GDM1 (cell line): ENCODE measurements at regions not wholly inside any gene's neighbourhood (a gene's known extent, or its start where the extent isn't known, plus 50 kb on each side); places are given as distances from the start of the nearest gene placed in this dataset.
"Not testable (repeated sequence)": the region's sequence is repeated elsewhere in the genome, so short reads cannot be mapped to it uniquely, and the experiment has no call there.

Experiments used
- DNase-seq: peaks from one replicate; lab custom pipeline; 2025; lab: John Stamatoyannopoulos, UW

DNA sequence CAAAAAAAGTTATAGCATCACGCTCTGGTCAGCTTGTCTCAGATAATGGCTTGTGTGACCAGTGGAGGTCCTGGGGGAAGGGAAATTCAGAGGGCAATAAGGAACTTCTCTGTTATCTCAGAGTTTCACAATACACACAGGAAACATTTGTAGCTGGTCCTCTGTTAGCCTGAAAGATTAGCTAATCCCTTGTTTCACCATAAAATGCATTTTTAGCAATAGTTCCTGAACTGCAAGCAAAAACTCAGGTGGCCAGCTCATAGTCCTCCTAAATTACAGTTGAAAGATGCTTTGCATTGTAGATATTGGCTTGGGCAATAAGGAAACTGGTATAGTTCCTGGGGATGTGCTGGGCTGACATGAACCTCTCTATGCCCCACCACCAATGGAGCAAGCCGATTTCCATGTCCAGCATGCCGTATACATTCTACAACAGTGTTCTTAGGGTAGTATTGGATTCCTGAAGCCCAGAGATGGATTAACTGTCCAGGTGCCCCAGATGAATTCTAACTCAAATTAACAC, 141.5 kb upstream of the TBL1XR1 start:
- peak; percentile 54 for DNase-seq

DNA sequence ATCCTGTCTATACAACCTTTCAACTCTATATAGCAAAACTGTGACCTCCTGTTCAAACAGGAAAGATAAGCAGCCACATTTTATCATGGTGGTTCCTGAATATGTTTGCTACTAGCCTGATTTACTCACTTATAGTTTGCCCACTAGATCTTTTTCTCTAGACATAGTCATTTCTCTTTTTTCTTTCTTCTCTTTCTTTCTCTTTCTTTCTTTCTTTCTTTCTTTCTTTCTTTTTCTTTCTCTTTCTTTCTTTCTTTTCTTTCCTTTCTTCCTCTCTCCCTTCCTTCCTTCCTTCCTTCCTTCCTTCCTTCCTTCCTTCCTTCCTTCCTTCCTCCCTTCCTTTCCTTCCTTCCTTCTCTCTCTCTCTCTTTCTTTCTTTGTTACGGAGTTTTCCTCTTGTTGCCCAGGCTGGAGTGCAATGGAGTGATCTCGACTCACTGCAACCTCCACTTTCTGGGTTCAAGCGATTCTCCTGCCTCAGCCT, 142.0 kb upstream of the TBL1XR1 start:
- peak; percentile 54 for DNase-seq

DNA sequence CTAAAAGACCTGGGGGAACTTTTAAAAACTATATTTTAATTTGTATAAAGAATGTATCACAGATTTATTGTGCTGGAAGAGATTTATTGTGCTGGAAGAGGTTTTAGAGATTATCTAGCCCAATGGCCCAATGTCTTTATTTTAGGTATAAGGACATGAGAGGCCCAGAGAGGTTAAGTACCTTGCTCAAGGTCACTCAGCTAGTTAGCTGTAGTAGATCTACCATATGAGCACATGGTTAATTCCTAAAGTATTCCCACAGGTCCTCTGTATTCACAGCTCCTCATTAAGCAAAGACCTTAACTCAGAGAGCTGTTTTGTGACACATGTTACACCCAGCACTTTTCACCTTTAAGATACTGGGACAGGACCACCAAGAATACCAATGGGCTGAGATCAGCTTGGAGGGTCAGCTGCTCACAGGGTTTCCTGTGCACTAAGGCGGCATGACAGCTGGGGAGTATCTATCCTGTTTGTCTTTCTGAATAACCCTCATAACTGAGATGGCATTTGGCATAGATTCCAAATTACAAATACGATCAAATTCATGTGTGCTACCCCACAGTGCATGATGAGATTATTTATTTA, 143.1 kb upstream of the TBL1XR1 start:
- no peak for DNase-seq

GRCh38 chr3:177341736-177342419, 144.6 kb upstream of the TBL1XR1 start:
- no peak for DNase-seq

DNA sequence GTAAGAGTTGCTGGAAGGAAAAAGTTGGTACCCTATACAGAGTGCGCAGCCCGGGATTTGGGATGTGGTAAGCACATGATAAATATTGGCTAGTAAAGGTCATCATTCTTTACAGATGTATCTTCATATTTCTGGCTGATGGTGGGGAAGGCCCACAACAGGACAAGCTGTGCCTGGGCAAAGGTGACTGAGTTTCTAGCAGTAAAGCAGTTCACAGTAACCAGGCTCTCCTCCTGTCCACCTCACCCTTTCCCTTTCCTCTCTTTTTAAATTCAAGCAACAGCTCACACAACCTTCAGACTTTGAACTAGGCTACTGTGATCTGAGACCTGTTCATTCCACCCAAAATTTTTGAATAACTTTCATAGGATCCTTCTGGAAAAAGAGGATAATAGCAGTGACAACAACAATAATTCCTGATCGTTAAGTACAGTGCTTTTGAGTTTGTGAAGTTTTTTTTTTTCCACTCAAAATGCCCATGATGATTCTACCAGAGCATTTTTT, 145.9 kb upstream of the TBL1XR1 start:
- no peak for DNase-seq

- peak; percentile 72 for DNase-seq
Observed at GRCh38 chr3:177345049-177345972, 148.0 kb upstream of the TBL1XR1 start.

- no peak for DNase-seq
Observed at GRCh38 chr3:177345973-177346503, 148.8 kb upstream of the TBL1XR1 start.

- DNase-seq, result no peak
Observed at GRCh38 chr3:177346878-177347277, 149.6 kb upstream of the TBL1XR1 start.

DNA sequence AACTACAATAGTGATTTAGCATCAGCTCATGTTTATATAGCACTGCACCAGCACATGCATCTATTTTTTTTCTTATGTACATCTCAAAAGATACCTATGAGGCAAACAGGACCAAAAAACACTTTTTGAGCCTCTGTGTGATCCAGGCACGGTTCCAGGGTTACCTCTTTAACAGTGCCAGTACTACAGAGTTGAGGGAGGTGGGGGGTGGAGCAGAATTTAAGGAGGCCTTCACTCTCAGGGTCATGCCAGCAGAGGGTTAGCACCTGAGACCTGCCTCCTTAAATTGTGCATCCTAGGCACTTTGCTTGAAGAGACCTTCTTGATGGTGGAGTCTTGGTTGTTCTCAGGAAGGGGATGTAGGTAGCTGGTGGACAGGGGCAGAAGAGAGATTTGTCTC, 150.3 kb upstream of the TBL1XR1 start:
- DNase-seq, result no peak

- no peak for DNase-seq
Observed at GRCh38 chr3:177348974-177349373, 151.7 kb upstream of the TBL1XR1 start.

GRCh38 chr3:177349384-177349783, 152.1 kb upstream of the TBL1XR1 start:
- DNase-seq, result no peak

- no peak for DNase-seq
Observed at GRCh38 chr3:177350121-177350520, 152.8 kb upstream of the TBL1XR1 start.

DNA sequence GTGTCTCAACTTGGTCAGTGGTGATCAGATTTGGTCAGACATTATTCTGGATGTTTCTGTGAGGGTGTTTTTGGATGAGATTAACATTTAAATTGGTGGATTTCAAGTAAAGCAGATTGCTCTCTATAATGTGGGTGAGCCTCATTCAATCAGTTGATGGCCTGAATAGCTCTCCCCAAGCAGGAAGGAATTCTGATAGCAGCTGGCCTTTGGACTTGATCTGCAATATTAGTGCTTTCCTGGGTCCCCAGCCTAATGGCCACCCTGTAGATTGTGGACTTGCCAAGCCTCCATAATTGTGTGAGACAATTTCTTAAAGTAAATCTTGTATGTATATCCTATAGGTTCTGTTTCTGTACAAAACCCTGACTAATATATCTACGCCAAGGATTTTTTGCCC, 153.9 kb upstream of the TBL1XR1 start:
- no peak for DNase-seq

GRCh38 chr3:177351757-177352158, 154.5 kb upstream of the TBL1XR1 start:
- no peak for DNase-seq

DNA sequence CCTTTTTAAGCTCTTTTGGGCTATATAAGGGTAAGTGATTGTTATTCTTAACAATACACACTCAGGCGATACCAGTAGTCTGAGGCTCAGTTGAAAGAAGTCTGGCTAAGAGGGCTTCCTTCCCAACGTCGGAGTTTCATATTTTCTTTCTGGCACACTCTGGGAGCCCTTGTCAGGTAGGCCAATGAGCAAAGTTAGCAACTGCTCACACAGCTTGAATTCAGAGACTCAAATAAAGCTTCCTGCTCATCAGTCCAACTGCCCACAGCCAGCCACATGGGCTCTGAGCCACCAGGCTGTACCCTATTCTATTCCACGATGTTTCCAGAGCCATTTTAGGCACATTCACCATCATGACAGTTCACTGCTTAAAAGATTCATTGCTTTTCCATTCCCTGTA, 155.1 kb upstream of the TBL1XR1 start:
- no peak for DNase-seq

- peak; percentile 21 for DNase-seq
Observed at GRCh38 chr3:177353140-177353539, 155.9 kb upstream of the TBL1XR1 start.

DNA sequence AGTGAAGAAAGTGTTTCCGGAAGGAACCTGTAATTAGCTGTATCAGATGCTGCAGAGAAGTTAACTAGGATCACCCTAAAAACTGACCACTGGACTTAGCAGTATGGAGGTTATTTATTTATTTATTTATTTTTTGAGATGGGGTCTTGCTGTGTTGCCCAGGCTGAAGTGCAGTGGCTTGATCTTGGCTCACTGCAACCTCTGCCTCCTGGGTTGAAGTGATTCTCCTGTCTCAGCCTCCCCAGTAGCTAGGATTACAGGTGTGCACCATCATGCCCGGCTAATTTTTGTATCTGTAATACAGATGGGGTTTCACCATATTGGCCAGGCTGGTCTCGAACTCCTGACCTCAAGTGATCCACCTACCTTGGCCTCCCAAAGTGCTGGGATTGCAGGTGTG, 156.6 kb upstream of the TBL1XR1 start:
- DNase-seq, result not testable (repeated sequence)

GRCh38 chr3:177354466-177354865, 157.2 kb upstream of the TBL1XR1 start:
- no peak for DNase-seq

- DNase-seq, result no peak
Observed at GRCh38 chr3:177356113-177356512, 158.8 kb upstream of the TBL1XR1 start.

DNA sequence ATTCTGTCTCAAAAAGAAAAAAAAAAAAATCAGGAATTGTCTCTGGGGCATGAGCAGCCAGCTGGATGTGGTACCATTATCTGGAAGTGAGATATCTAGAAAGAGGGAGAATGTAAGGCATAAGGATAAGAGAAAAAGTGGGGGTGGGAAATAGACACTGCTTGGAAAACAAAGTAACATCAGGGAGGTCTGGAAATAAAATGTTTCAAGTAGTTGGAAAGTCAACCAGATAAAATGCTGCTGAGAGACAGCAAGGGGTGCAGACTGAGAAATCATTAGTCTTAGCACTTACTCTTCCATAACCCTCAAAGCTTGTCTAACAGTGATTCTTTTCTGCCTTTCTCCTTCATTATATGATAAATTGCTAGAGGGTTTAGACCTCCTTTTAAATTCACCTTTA, 159.7 kb upstream of the TBL1XR1 start:
- DNase-seq, result no peak

DNA sequence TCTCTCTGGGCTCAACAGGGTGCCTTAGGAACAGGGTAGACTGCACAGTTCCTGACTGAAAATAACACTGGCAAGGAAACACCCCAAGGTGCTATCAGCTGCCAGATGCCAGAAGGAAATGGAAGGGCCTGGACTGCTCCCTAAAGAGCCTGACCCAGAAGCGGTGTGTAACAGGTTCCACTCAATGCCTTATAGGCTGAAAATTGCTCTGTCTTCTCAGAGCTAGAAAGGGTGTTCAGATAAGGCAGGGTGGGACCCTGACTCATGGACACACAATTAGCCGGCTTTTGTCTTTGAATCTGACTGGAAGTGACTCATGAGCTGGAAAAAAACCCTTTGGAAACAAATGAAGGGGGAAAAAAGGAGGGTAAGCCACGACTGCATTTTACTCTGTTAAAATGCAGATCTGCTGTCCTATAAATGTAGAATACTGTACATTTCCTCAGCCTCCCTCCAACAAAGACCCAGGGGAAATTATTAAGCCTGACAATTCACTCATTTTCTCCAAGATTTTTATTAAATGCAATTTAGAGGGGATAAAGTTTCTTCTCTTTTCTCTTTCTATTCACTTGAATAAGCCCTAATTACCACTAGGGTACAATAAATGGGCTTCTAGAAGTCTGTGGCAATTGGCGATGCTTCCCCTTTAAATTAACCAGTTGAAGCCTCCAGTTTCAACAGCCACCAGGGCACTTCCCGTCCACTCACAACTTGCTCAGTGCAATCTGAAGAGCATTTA, 160.2 kb upstream of the TBL1XR1 start:
- DNase-seq, result peak; percentile 29
